ENCODE measurements at regions not wholly inside any gene's neighbourhood (a gene's known extent, or its start where the extent isn't known, plus 50 kb on each side); places are given as distances from the start of the nearest gene placed in this dataset.

GRCh38 chr12:25692115-25693035 lies 139.3 kb upstream of the LMNTD1 start:
- no peak overlapping the region for H2AFZ ChIP-seq (ENCODE audit: low read length)

GRCh38 chr12:25694072-25694471 lies 141.0 kb upstream of the LMNTD1 start:
- BruUV-seq (replicated peaks): no TSS peak
- CTCF ChIA-PET (ENCODE audit: unreplicated experiment): no interaction called here
- no peaks in the 10 kb centered on the region for H3K79me2 ChIP-seq (ENCODE audit: insufficient read depth, low read depth, low read length)
- intact Hi-C loops (cut with micrococcal nuclease; ENCODE audit: unreplicated experiment): no loop called here
- no peaks in the 10 kb centered on the region for H3K9me3 ChIP-seq (ENCODE audit: low read length)
- no peak overlapping the region for H3K27ac ChIP-seq (ENCODE audit: low read depth, low read length, poor library complexity, severe bottlenecking)
- H3K4me3 ChIP-seq (ENCODE audit: low read depth, low read length, poor library complexity, severe bottlenecking): no peak overlapping the region
- POLR2A ChIA-PET: no interaction called here
- H2AFZ ChIP-seq (ENCODE audit: low read length): no peak overlapping the region
- H4K20me1 ChIP-seq (ENCODE audit: insufficient read depth, low read length): no peaks in the 10 kb centered on the region
- H3K4me2 ChIP-seq (ENCODE audit: low read length): no peak overlapping the region
- no peaks in the 10 kb centered on the region for H3K9me2 ChIP-seq (ENCODE audit: insufficient read depth, low read length)
- TF ChIP-seq EZH2phosphoT487 (IDR thresholded peaks at IDR 0.05; ENCODE audit: borderline replicate concordance, low read depth, low read length): no peak
- no peak for TF ChIP-seq CTCF (conservative IDR thresholded peaks at IDR 0.05; ENCODE audit: low read length)
- no peak for DNase-seq (ENCODE audit: low spot score)
- no peaks in the 10 kb centered on the region for H3K4me1 ChIP-seq (ENCODE audit: insufficient read depth, low read length, poor library complexity, severe bottlenecking)
- H3K36me3 ChIP-seq (ENCODE audit: insufficient read depth, low read length): no peaks in the 10 kb centered on the region

More at GRCh38 chr12:25692115-25693035, 139.3 kb upstream of the LMNTD1 start:
- intact Hi-C loops (cut with micrococcal nuclease; ENCODE audit: unreplicated experiment): no loop called here
- BruUV-seq (replicated peaks): no TSS peak
- Histone ChIP-seq H3K79me2 (ENCODE audit: insufficient read depth, low read depth, low read length) (no peaks in the 10 kb centered on the region), H3K4me2 (ENCODE audit: low read length) (no peak overlapping the region), H3K9me3 (ENCODE audit: low read length) (no peaks in the 10 kb centered on the region), H3K4me3 (ENCODE audit: low read depth, low read length, poor library complexity, severe bottlenecking) (no peak overlapping the region), H3K27ac (ENCODE audit: low read depth, low read length, poor library complexity, severe bottlenecking) (no peak overlapping the region), H3K9me2 (ENCODE audit: insufficient read depth, low read length) (no peaks in the 10 kb centered on the region), H3K36me3 (ENCODE audit: insufficient read depth, low read length) (no peaks in the 10 kb centered on the region), H3K4me1 (ENCODE audit: insufficient read depth, low read length, poor library complexity, severe bottlenecking) (no peaks in the 10 kb centered on the region), H4K20me1 (ENCODE audit: insufficient read depth, low read length) (no peaks in the 10 kb centered on the region)
- no peak for TF ChIP-seq CTCF (conservative IDR thresholded peaks at IDR 0.05; ENCODE audit: low read length)
- no peak for TF ChIP-seq EZH2phosphoT487 (IDR thresholded peaks at IDR 0.05; ENCODE audit: borderline replicate concordance, low read depth, low read length)
- no peak for DNase-seq (ENCODE audit: low spot score)
- CTCF ChIA-PET (ENCODE audit: unreplicated experiment): no interaction called here
- POLR2A ChIA-PET: interaction anchor here (0.6 kb wide), 1 partner anchor 24 kb away, joined by 4 read pairs; no protein-coding TSS in a partner anchor

GRCh38 chr12:25695574-25695973 lies 142.5 kb upstream of the LMNTD1 start:
- Histone ChIP-seq H3K4me2 (ENCODE audit: low read length) (no peak overlapping the region), H4K20me1 (ENCODE audit: insufficient read depth, low read length) (no peaks in the 10 kb centered on the region), H3K4me1 (ENCODE audit: insufficient read depth, low read length, poor library complexity, severe bottlenecking) (no peaks in the 10 kb centered on the region), H3K36me3 (ENCODE audit: insufficient read depth, low read length) (no peaks in the 10 kb centered on the region), H3K27ac (ENCODE audit: low read depth, low read length, poor library complexity, severe bottlenecking) (no peak overlapping the region), H3K4me3 (ENCODE audit: low read depth, low read length, poor library complexity, severe bottlenecking) (no peak overlapping the region), H2AFZ (ENCODE audit: low read length) (no peak overlapping the region), H3K79me2 (ENCODE audit: insufficient read depth, low read depth, low read length) (no peaks in the 10 kb centered on the region), H3K9me2 (ENCODE audit: insufficient read depth, low read length) (no peaks in the 10 kb centered on the region), H3K9me3 (ENCODE audit: low read length) (no peaks in the 10 kb centered on the region)
- intact Hi-C loops (cut with micrococcal nuclease; ENCODE audit: unreplicated experiment): no loop called here
- TF ChIP-seq EZH2phosphoT487 (IDR thresholded peaks at IDR 0.05; ENCODE audit: borderline replicate concordance, low read depth, low read length) (no peak), CTCF (conservative IDR thresholded peaks at IDR 0.05; ENCODE audit: low read length) (no peak)
- BruUV-seq (replicated peaks): no TSS peak
- ChIA-PET CTCF (ENCODE audit: unreplicated experiment) (no interaction called here), POLR2A (no interaction called here)
- no peak for DNase-seq (ENCODE audit: low spot score)
